ENCODE measurements at regions not wholly inside any gene's neighbourhood (a gene's known extent, or its start where the extent isn't known, plus 50 kb on each side); places are given as distances from the start of the nearest gene placed in this dataset.

DNA sequence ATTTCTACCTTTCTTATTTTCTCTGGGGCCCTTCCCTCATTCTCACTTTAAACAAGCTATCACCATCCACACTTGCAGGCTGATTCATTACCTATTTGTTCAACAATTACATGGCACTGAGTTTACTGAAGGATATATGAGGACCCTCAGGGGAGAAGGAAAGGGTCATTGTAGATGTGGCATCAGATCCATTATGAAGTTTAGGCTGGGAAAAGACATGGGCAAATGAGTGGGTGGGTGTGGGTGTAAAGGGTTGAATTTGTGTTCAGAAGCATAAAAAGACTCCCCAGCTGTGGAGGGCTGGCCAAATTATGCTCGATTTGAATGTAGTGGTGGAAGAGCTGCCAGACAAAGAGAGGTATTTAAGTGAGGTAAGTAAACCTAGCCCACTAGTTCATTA is 55.9 kb upstream of the MTAP start:
- intact Hi-C loops (cut with micrococcal nuclease) = no loop called here

DNA sequence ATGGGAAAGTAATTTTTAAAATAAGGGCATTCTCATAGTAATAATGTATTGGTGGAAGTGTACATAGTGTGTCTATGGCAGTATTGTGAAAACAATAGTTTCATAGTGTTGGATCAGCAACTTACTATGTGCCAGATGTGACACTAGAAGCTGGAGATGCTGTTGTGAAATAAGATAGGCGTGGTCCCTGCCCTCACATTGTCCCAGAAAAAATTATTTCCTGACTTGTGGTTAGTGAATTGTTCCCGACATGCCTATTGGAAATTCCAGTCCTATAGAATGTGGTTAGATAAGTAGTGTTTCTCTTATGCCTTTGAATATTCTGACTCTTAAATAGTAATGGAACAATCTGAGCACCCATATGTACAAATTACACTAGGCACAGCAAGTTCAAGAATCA is 55.3 kb upstream of the MTAP start:
- intact Hi-C loops (cut with micrococcal nuclease) = no loop called here

GRCh38 chr9:21750021-21750735 is 52.3 kb upstream of the MTAP start:
- intact Hi-C loops (cut with micrococcal nuclease) = no loop called here

DNA sequence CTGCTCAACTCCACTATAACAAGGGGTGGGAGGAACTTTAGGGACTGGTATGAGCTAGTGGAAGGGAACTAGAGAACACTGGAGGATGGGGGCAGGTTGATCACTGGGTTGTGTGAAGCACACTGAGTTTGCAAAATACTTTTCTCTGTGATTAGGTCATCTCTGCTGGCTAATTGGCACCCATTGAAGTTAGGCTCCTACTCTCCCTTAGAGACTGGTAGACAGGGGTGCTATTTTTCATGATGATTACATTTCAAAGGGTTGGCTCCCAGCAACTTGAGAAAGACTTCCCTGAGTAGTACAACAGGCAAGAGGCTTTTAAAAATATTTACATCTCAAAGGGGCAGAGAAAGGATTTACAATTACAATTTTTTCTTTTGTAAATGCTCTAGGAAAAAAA is 50.4 kb upstream of the MTAP start:
- intact Hi-C loops (cut with micrococcal nuclease) = no loop called here
